ENCODE measurements at regions not wholly inside any gene's neighbourhood (a gene's known extent, or its start where the extent isn't known, plus 50 kb on each side); places are given as distances from the start of the nearest gene placed in this dataset.

- H3K4me2 ChIP-seq (ENCODE audit: low read length): peak overlapping the region; percentile 26
- H3K27me3 Mint-ChIP-seq (ENCODE audit: low read depth, unreplicated experiment): peaks cover 3% of the 10 kb centered on the region
- FAIRE-seq: no peak
These were observed 132.3 kb downstream of the UNC5CL start for GRCh38 chr6:40906759-40907158.

GRCh38 chr6:40904583-40905194, 134.3 kb downstream of the UNC5CL start:
- no peak overlapping the region for H3K27ac ChIP-seq (ENCODE audit: low read depth, low read length)
- TF ChIP-seq EZH2 (IDR thresholded peaks at IDR 0.05; ENCODE audit: insufficient read depth, low read length) (no peak), CTCF (IDR thresholded peaks at IDR 0.05; ENCODE audit: insufficient read depth, low read depth, low read length) (no peak)
- H3K27me3 ChIP-seq (ENCODE audit: insufficient read depth, low read length): no peaks in the 10 kb centered on the region
- H3K36me3 ChIP-seq (ENCODE audit: insufficient read depth, low read length): no peaks in the 10 kb centered on the region
- H3K27me3 Mint-ChIP-seq (ENCODE audit: low read depth, unreplicated experiment): peaks cover 3% of the 10 kb centered on the region
- no peaks in the 10 kb centered on the region for H3K9me3 ChIP-seq (ENCODE audit: insufficient read depth, low read depth, low read length)
- H3K4me3 ChIP-seq (ENCODE audit: insufficient read depth, low read depth, low read length): no peak overlapping the region
- no peaks in the 10 kb centered on the region for H4K20me1 ChIP-seq (ENCODE audit: insufficient read depth, low read length)
- H3K4me3 Mint-ChIP-seq (ENCODE audit: unreplicated experiment): no peak overlapping the region
- no peak for DNase-seq (ENCODE audit: low read depth)
- H3K9ac ChIP-seq (ENCODE audit: low read length): no peak overlapping the region
- FAIRE-seq: no peak
- H3K27ac Mint-ChIP-seq (ENCODE audit: unreplicated experiment): no peak overlapping the region
- no peaks in the 10 kb centered on the region for H3K79me2 ChIP-seq (ENCODE audit: insufficient read depth, low read length)
- peaks cover 7% of the 10 kb centered on the region for H3K4me1 Mint-ChIP-seq (ENCODE audit: low read depth, unreplicated experiment)
- no peak overlapping the region for H2AFZ ChIP-seq (ENCODE audit: low read depth, low read length)
- H3K9me3 Mint-ChIP-seq (ENCODE audit: unreplicated experiment): peaks cover 2% of the 10 kb centered on the region
- no peaks in the 10 kb centered on the region for H3K36me3 Mint-ChIP-seq (ENCODE audit: low read depth, unreplicated experiment)
- no peak overlapping the region for H3K4me2 ChIP-seq (ENCODE audit: low read length)
- peaks cover 13% of the 10 kb centered on the region for H3K4me1 ChIP-seq (ENCODE audit: insufficient read depth, low read length)

More at GRCh38 chr6:40906759-40907158, 132.3 kb downstream of the UNC5CL start:
- TF ChIP-seq EZH2 (IDR thresholded peaks at IDR 0.05; ENCODE audit: insufficient read depth, low read length): no peak
- TF ChIP-seq CTCF (IDR thresholded peaks at IDR 0.05; ENCODE audit: insufficient read depth, low read depth, low read length): no peak
- H3K4me1 Mint-ChIP-seq (ENCODE audit: low read depth, unreplicated experiment): peaks cover 7% of the 10 kb centered on the region
- Histone ChIP-seq H3K4me1 (ENCODE audit: insufficient read depth, low read length) (peaks cover 13% of the 10 kb centered on the region), H3K4me3 (ENCODE audit: insufficient read depth, low read depth, low read length) (no peak overlapping the region), H2AFZ (ENCODE audit: low read depth, low read length) (no peak overlapping the region), H3K27me3 (ENCODE audit: insufficient read depth, low read length) (no peaks in the 10 kb centered on the region), H3K79me2 (ENCODE audit: insufficient read depth, low read length) (no peaks in the 10 kb centered on the region), H3K27ac (ENCODE audit: low read depth, low read length) (no peak overlapping the region), H3K36me3 (ENCODE audit: insufficient read depth, low read length) (no peaks in the 10 kb centered on the region), H4K20me1 (ENCODE audit: insufficient read depth, low read length) (no peaks in the 10 kb centered on the region), H3K9ac (ENCODE audit: low read length) (no peak overlapping the region), H3K9me3 (ENCODE audit: insufficient read depth, low read depth, low read length) (no peaks in the 10 kb centered on the region)
- no peaks in the 10 kb centered on the region for H3K36me3 Mint-ChIP-seq (ENCODE audit: low read depth, unreplicated experiment)
- no peak overlapping the region for H3K4me3 Mint-ChIP-seq (ENCODE audit: unreplicated experiment)
- no peak overlapping the region for H3K27ac Mint-ChIP-seq (ENCODE audit: unreplicated experiment)
- peak; percentile 28 for DNase-seq (ENCODE audit: low read depth)
- H3K9me3 Mint-ChIP-seq (ENCODE audit: unreplicated experiment): peaks cover 2% of the 10 kb centered on the region

GRCh38 chr6:40903456-40903855, 135.6 kb downstream of the UNC5CL start:
- Histone ChIP-seq H3K27me3 (ENCODE audit: insufficient read depth, low read length) (no peaks in the 10 kb centered on the region), H4K20me1 (ENCODE audit: insufficient read depth, low read length) (no peaks in the 10 kb centered on the region), H3K4me1 (ENCODE audit: insufficient read depth, low read length) (peaks cover 13% of the 10 kb centered on the region), H3K9me3 (ENCODE audit: insufficient read depth, low read depth, low read length) (no peaks in the 10 kb centered on the region), H3K79me2 (ENCODE audit: insufficient read depth, low read length) (no peaks in the 10 kb centered on the region), H3K27ac (ENCODE audit: low read depth, low read length) (no peak overlapping the region), H3K9ac (ENCODE audit: low read length) (no peak overlapping the region), H3K4me2 (ENCODE audit: low read length) (no peak overlapping the region), H3K36me3 (ENCODE audit: insufficient read depth, low read length) (no peaks in the 10 kb centered on the region), H3K4me3 (ENCODE audit: insufficient read depth, low read depth, low read length) (no peak overlapping the region), H2AFZ (ENCODE audit: low read depth, low read length) (no peak overlapping the region)
- FAIRE-seq: no peak
- no peaks in the 10 kb centered on the region for H3K36me3 Mint-ChIP-seq (ENCODE audit: low read depth, unreplicated experiment)
- H3K27me3 Mint-ChIP-seq (ENCODE audit: low read depth, unreplicated experiment): peaks cover 3% of the 10 kb centered on the region
- TF ChIP-seq CTCF (IDR thresholded peaks at IDR 0.05; ENCODE audit: insufficient read depth, low read depth, low read length) (no peak), EZH2 (IDR thresholded peaks at IDR 0.05; ENCODE audit: insufficient read depth, low read length) (no peak)
- H3K4me3 Mint-ChIP-seq (ENCODE audit: unreplicated experiment): no peak overlapping the region
- H3K27ac Mint-ChIP-seq (ENCODE audit: unreplicated experiment): no peak overlapping the region
- DNase-seq (ENCODE audit: low read depth): peak; percentile 52
- peaks cover 7% of the 10 kb centered on the region for H3K4me1 Mint-ChIP-seq (ENCODE audit: low read depth, unreplicated experiment)
- H3K9me3 Mint-ChIP-seq (ENCODE audit: unreplicated experiment): peaks cover 2% of the 10 kb centered on the region

Data from astrocyte (in vitro differentiated cells and primary cell).